Activated CD8-positive, alpha-beta memory T cell treated with anti-CD3 and anti-CD28 coated beads, Interleukin-2, amount 50 U/mL, for 24 hours (primary cell): ENCODE measurements at regions not wholly inside any gene's neighbourhood (a gene's known extent, or its start where the extent isn't known, plus 50 kb on each side); places are given as distances from the start of the nearest gene placed in this dataset.
A peak's percentile ranks its signal among the peaks of the same experiment; 100 is the strongest.

ENCODE experiments used
- DNase-seq: peaks from one replicate; pipeline ENCODE4 v3.0.0-alpha.2; 2020; ENCODE audit errors: extremely low read depth

- DNase-seq = no peak
Measured at GRCh38 chr10:2950546-2950945, 116.8 kb upstream of the PFKP start.

- DNase-seq = no peak
Measured at GRCh38 chr10:2949948-2950354, 117.4 kb upstream of the PFKP start.

DNA sequence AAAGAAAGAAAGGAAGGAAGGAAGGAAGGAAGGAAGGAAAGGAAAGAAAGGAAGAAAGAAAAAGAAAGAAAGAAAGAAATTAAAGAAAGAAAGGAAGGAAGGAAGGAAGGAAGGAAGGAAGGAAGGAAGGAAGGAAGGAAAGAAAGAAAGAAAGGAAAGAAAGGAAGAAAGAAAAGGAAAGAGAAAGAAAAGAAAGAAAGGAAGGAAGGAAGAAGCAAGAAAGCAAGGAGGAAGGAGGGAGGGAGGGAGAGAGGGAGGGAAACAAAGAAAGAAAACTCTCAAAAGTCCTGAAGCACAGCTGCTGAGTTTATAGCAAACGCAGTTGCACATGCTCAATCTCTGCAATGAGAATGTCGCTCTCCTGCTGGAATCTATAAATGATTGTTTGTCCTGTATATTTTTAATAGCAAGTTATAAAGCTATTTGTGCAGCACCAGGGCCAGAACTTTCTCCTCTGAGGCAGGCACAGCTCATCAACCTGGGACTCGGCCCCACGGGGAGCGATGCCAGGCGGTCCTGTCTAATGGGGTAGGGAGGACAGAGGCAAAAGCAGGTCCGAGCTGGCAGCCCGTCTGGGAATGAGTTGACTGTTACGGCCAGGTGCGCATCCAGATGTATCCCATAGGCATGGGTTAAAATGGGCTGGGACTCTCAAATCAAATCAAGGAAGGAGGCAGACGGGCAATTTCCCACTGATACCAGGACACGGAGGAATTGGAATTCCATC is 118.0 kb upstream of the PFKP start:
- no peak for DNase-seq

- no peak for DNase-seq
Measured at GRCh38 chr10:2948127-2948854, 119.1 kb upstream of the PFKP start.

- no peak for DNase-seq
Measured at GRCh38 chr10:2944788-2945187, 122.6 kb upstream of the PFKP start.

GRCh38 chr10:2943932-2944614 is 123.3 kb upstream of the PFKP start:
- no peak for DNase-seq

GRCh38 chr10:2942938-2943337 is 124.4 kb upstream of the PFKP start:
- no peak for DNase-seq

DNA sequence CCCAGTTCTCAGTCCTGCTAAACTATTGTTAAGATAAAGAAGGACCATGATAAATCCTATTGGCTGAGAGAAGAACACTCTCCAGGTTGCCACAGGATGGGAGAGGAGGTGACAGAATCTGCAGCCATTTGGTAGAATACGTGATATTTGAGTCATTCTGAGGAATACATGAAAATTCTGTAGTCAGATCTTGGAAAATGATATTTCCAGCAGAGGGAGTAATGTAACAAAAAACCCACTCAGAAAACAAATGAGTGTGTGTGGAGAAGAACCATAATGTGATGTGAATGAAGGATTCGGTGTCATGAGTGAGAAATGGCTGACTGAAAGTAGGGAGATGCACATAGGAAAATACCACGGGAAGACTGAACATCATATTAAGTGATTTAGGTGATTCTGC is 128.5 kb upstream of the PFKP start:
- no peak for DNase-seq

DNA sequence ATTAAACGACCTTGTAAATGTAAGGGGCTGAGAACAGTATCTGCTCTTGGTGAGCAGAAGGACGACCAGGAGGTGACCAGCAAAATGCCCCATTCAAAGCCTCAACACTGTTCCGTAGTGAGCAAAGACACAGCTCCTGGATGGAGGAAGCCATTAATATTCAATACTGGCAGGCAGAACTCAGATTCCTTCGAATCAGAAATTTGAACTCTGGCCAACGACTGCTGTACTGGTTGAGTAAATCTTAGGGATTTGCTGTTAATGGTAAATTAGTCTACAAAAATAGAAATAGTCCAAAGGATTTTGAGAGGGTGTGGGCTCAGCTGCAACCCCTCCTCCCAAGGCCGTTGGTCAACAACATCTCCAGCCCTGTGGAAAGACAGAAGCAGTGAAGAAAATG is 130.5 kb upstream of the PFKP start:
- DNase-seq = no peak

- DNase-seq = no peak
Measured at GRCh38 chr10:2935647-2936386, 131.5 kb upstream of the PFKP start.

DNA sequence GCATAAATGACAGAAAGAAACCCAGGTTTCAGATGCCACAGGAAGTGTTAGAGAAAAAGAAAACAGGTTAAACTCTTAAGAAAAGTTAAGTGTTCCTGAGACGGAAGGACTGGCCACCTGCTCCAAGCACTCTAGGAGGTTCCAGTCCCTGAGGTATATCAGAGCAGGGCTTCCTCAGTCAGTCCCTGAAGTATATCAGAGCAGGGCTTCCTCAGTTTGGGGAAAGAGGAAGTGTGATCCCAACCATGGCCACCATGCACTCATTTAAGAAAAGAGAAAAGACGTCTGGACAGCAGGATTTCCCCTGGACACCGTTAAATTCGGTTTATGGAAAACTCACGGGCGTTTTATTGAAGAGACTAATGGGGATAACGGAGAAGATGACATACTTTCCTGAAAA is 133.4 kb upstream of the PFKP start:
- DNase-seq = no peak

DNA sequence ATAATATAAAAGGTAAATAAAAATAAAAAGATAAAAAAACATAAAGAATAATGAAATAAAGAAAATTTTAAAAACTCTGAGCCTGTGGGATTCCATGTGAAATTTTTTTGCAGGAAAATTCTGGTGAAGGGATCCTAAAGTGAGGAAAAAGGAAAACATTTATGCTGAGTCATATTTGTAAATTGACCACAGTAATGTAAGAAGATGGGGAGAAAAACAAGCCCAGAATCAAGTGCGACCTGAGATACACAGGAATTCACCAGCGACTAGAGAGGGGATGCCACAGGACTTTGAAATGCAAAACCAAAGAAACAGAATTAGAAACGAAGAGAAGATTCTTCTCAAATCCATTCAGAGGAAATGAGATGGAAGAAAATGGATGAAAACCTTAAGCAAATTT is 133.8 kb upstream of the PFKP start:
- no peak for DNase-seq

GRCh38 chr10:2933071-2933470 is 134.3 kb upstream of the PFKP start:
- no peak for DNase-seq

DNA sequence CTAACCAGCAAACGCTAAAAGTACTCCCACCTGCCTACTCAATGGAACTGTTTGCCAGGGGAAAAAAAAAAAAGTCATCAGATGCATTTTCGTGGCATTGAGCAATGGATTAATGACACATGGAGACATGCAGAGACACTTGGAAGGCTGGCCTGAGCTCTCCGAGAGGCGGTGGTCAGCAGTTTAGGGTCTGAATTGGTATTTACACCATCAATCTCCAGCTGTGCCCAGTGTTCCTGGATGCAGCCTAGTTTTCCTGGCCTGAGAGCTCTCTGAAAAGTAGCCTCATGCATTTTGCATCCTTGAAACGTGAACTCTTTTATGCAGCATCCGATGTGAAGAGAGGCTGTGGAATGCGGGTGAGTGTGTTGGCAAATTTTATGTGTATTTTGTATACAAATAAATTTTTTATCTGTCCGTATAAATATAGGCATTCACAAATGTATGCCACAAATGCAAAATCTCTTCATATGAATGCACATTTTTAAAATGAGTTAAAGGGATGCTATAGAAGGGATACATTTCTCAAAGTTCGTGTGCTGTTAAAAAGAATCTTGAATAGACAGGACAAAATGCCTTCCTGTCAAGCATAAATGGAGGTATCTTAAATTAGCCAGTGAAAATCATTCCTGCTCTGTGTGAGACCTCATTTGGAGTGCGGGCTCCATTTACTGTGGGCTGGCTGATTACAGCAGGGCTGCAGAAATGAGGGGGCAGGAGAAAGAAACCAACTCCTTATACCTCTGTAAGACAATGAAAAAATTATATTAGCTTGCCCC is 137.7 kb upstream of the PFKP start:
- no peak for DNase-seq

DNA sequence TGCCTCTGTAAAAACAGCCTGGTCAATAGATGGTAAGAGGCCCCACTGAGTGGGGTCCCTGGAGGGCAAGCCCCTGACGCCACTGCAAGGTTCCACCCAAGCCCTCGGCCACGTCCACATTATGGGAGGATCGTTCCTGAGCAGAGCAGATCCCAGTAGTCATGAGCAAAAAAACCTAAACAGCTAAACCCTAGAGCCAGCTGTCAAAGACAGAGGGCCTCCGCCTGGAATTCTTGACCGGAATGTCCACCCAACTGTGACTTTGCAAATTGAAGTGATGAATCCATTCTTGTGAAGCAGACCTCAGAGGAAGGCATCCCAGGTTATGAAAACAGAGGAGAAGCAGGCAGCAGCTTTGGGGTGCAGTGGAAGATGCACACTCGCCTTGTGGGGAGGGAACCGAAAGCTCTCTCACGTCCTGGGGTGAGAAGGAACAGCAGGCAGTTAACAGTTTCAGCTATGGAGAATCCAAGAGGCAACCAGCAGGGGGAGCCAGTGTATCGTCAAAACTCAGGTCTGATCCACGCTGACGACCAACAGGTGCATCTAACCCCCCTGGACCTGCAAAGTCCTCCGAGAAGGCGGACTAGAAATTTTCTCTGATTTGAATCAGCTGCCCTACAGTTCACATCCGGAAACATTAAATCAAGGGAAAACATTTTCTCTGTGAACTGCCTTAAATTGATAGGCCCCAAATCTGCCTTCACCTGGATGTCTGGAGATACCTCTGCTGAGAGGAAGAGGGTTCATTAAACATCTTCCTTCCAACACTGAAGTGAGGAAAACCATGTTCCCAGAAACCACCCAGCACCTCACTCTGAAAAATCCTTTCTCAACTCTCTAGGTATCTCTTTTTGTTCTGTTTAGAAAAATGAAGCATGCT is 139.1 kb upstream of the PFKP start:
- peak; percentile 29 for DNase-seq

- DNase-seq = no peak
Measured at GRCh38 chr10:2926918-2927660, 140.3 kb upstream of the PFKP start.

DNA sequence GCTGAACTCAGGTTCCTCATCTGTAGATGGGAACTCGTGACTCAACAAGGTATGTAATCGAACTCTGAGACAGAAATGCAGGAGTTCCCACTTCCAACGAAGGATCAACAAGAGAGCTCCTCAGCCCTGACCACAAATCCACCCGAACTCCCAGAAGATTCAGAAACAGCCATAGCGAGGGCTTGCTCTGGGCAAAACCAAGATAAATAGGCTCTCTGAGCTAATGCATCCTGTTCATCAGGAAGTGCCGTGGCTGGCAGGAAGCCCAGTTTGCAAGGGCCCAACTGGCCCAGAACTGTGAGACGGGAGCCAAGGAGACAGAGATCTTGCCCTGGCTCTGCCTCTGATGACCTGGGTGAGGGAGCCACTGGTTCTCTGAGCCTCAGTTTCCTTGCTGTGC is 141.7 kb upstream of the PFKP start:
- no peak for DNase-seq

GRCh38 chr10:2924431-2924830 is 142.9 kb upstream of the PFKP start:
- no peak for DNase-seq

DNA sequence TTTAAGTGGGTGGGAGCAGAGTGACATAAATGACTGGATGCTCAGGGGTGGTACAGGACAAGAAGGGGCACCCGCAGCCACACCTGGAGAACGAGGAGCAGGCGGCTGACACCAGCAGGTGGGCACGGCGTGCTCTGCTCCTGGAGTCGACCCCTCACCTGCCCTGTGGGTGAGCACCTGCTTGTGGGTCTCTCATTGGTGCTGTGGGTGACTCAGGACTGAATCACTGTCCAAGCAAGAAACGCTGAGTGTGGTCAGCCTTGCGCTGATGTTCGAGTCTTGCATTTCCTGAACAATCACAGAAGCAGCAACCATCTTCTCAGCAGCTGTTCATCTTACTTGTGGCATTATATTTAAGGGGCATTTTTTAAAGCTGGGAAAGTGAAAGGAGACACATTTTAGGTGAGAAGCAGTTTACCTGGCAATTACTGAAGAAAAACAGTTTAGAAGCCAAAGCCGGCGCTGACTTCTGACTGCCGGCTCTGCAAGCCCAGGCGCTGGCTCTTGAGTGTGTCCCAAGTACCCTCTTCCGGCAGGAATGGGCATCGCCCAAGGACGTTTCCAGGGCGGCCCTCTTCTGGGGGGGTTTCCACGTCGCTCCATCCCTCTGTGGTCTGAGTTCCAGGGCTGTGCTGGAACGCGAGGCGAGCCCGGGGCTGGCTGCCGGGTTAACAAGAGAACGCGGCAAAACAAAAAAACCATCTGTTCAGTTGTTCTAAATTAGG is 145.2 kb upstream of the PFKP start:
- DNase-seq = no peak
